ENCODE measurements at regions not wholly inside any gene's neighbourhood (a gene's known extent, or its start where the extent isn't known, plus 50 kb on each side); places are given as distances from the start of the nearest gene placed in this dataset.

- Histone ChIP-seq H4K20me1 (ENCODE audit: insufficient read depth, low read length) (no peaks in the 10 kb centered on the region), H3K4me1 (ENCODE audit: insufficient read depth, low read length) (no peaks in the 10 kb centered on the region), H3K4me2 (ENCODE audit: insufficient read depth, low read length) (no peak overlapping the region), H3K27ac (ENCODE audit: low read length) (no peak overlapping the region), H3K79me2 (ENCODE audit: insufficient read depth, low read length) (no peaks in the 10 kb centered on the region), H3K27me3 (ENCODE audit: insufficient read depth, low read length, poor library complexity) (no peaks in the 10 kb centered on the region), H3K36me3 (ENCODE audit: insufficient read depth, low read length) (no peaks in the 10 kb centered on the region), H3K4me3 (ENCODE audit: low read depth in 1 of 2, low read length in 2 of 2) (no peak overlapping the region), H3K9me3 (ENCODE audit: insufficient read depth, low read length, severe bottlenecking) (no peaks in the 10 kb centered on the region), H3K9ac (ENCODE audit: low read depth, low read length) (no peak overlapping the region), H2AFZ (ENCODE audit: low read depth, low read length) (no peak overlapping the region)
- DNase-seq: no peak
- ATAC-seq (ENCODE audit: insufficient read depth, low read depth): no peak
- no peak for TF ChIP-seq EZH2 (IDR thresholded peaks at IDR 0.05; ENCODE audit: borderline replicate concordance, low read depth, low read length, severe bottlenecking)
- no peak for TF ChIP-seq CTCF (IDR thresholded peaks at IDR 0.05; ENCODE audit: borderline replicate concordance, extremely low read depth, low read length, poor library complexity, severe bottlenecking)
These were observed 216.2 kb upstream of the UBE2E2 start for GRCh38 chr3:22986958-22987357.

GRCh38 chr3:22988566-22988965, 214.6 kb upstream of the UBE2E2 start:
- Histone ChIP-seq H4K20me1 (ENCODE audit: insufficient read depth, low read length) (no peaks in the 10 kb centered on the region), H3K27me3 (ENCODE audit: insufficient read depth, low read length, poor library complexity) (no peaks in the 10 kb centered on the region), H3K9ac (ENCODE audit: low read depth, low read length) (no peak overlapping the region), H3K27ac (ENCODE audit: low read length) (no peak overlapping the region), H3K4me1 (ENCODE audit: insufficient read depth, low read length) (no peaks in the 10 kb centered on the region), H2AFZ (ENCODE audit: low read depth, low read length) (no peak overlapping the region), H3K9me3 (ENCODE audit: insufficient read depth, low read length, severe bottlenecking) (no peaks in the 10 kb centered on the region), H3K4me3 (ENCODE audit: low read depth in 1 of 2, low read length in 2 of 2) (no peak overlapping the region), H3K4me2 (ENCODE audit: insufficient read depth, low read length) (no peak overlapping the region), H3K36me3 (ENCODE audit: insufficient read depth, low read length) (no peaks in the 10 kb centered on the region), H3K79me2 (ENCODE audit: insufficient read depth, low read length) (no peaks in the 10 kb centered on the region)
- no peak for TF ChIP-seq CTCF (IDR thresholded peaks at IDR 0.05; ENCODE audit: borderline replicate concordance, extremely low read depth, low read length, poor library complexity, severe bottlenecking)
- TF ChIP-seq EZH2 (IDR thresholded peaks at IDR 0.05; ENCODE audit: borderline replicate concordance, low read depth, low read length, severe bottlenecking): no peak
- no peak for ATAC-seq (ENCODE audit: insufficient read depth, low read depth)
- DNase-seq: no peak

- H3K27me3 ChIP-seq (ENCODE audit: insufficient read depth, low read length, poor library complexity): no peaks in the 10 kb centered on the region
- H3K36me3 ChIP-seq (ENCODE audit: insufficient read depth, low read length): no peaks in the 10 kb centered on the region
- ATAC-seq (ENCODE audit: insufficient read depth, low read depth): no peak
These were observed 213.4 kb upstream of the UBE2E2 start for GRCh38 chr3:22989716-22990115.

More at GRCh38 chr3:22989716-22990115, 213.4 kb upstream of the UBE2E2 start:
- Histone ChIP-seq H3K27ac (ENCODE audit: low read length) (no peak overlapping the region), H3K9ac (ENCODE audit: low read depth, low read length) (no peak overlapping the region), H3K79me2 (ENCODE audit: insufficient read depth, low read length) (no peaks in the 10 kb centered on the region), H3K9me3 (ENCODE audit: insufficient read depth, low read length, severe bottlenecking) (no peaks in the 10 kb centered on the region), H3K4me1 (ENCODE audit: insufficient read depth, low read length) (no peaks in the 10 kb centered on the region), H3K4me3 (ENCODE audit: low read depth in 1 of 2, low read length in 2 of 2) (no peak overlapping the region), H2AFZ (ENCODE audit: low read depth, low read length) (no peak overlapping the region), H3K4me2 (ENCODE audit: insufficient read depth, low read length) (no peak overlapping the region), H4K20me1 (ENCODE audit: insufficient read depth, low read length) (no peaks in the 10 kb centered on the region)
- no peak for DNase-seq
- TF ChIP-seq EZH2 (IDR thresholded peaks at IDR 0.05; ENCODE audit: borderline replicate concordance, low read depth, low read length, severe bottlenecking) (no peak), CTCF (IDR thresholded peaks at IDR 0.05; ENCODE audit: borderline replicate concordance, extremely low read depth, low read length, poor library complexity, severe bottlenecking) (no peak)

All from DND-41 (cell line).